ENCODE measurements at regions not wholly inside any gene's neighbourhood (a gene's known extent, or its start where the extent isn't known, plus 50 kb on each side); places are given as distances from the start of the nearest gene placed in this dataset.
"Not testable (repeated sequence)": the region's sequence is repeated elsewhere in the genome, so short reads cannot be mapped to it uniquely, and the experiment has no call there.

- DNase-seq (ENCODE audit: low spot score): no peak
- H3K27ac Mint-ChIP-seq (ENCODE audit: unreplicated experiment): no peak overlapping the region
- H3K4me3 Mint-ChIP-seq (ENCODE audit: unreplicated experiment): no peak overlapping the region
- TF ChIP-seq CTCF (IDR thresholded peaks at IDR 0.05): no peak
- no peaks in the 10 kb centered on the region for H3K36me3 Mint-ChIP-seq (ENCODE audit: low read depth)
- no peaks in the 10 kb centered on the region for H3K9me3 Mint-ChIP-seq (ENCODE audit: low read depth)
- no peaks in the 10 kb centered on the region for H3K27me3 Mint-ChIP-seq (ENCODE audit: low read depth)
- H3K4me1 Mint-ChIP-seq (ENCODE audit: low read depth): peaks cover 35% of the 10 kb centered on the region
These were observed 234.4 kb downstream of the SIM1 start for GRCh38 chr6:100230115-100230952.

- H3K27ac Mint-ChIP-seq (ENCODE audit: unreplicated experiment): peak overlapping the region; percentile 94
- H3K4me1 Mint-ChIP-seq (ENCODE audit: low read depth): peaks cover 35% of the 10 kb centered on the region
- no peak for TF ChIP-seq CTCF (IDR thresholded peaks at IDR 0.05)
- no peaks in the 10 kb centered on the region for H3K9me3 Mint-ChIP-seq (ENCODE audit: low read depth)
- H3K4me3 Mint-ChIP-seq (ENCODE audit: unreplicated experiment): peak overlapping the region; percentile 66
- no peaks in the 10 kb centered on the region for H3K36me3 Mint-ChIP-seq (ENCODE audit: low read depth)
- no peak for DNase-seq (ENCODE audit: low spot score)
- no peaks in the 10 kb centered on the region for H3K27me3 Mint-ChIP-seq (ENCODE audit: low read depth)
These were observed 235.2 kb downstream of the SIM1 start for GRCh38 chr6:100229512-100229911.

- Mint-ChIP-seq H3K4me1 (ENCODE audit: low read depth) (peaks cover 35% of the 10 kb centered on the region), H3K27ac (ENCODE audit: unreplicated experiment) (peak overlapping the region; percentile 94)
These were observed 234.9 kb upstream of the MCHR2 start for GRCh38 chr6:100228834-100229441.

GRCh38 chr6:100228437-100228833 is 234.4 kb upstream of the MCHR2 start:
- peak overlapping the region; percentile 93 for H3K27ac Mint-ChIP-seq (ENCODE audit: unreplicated experiment)
- no peak for TF ChIP-seq CTCF (IDR thresholded peaks at IDR 0.05)
- no peak for DNase-seq (ENCODE audit: low spot score)
- H3K27me3 Mint-ChIP-seq (ENCODE audit: low read depth): no peaks in the 10 kb centered on the region
- peaks cover 35% of the 10 kb centered on the region for H3K4me1 Mint-ChIP-seq (ENCODE audit: low read depth)
- H3K9me3 Mint-ChIP-seq (ENCODE audit: low read depth): no peaks in the 10 kb centered on the region
- no peaks in the 10 kb centered on the region for H3K36me3 Mint-ChIP-seq (ENCODE audit: low read depth)
- peak overlapping the region; percentile 74 for H3K4me3 Mint-ChIP-seq (ENCODE audit: unreplicated experiment)

More at GRCh38 chr6:100228834-100229441, 234.9 kb upstream of the MCHR2 start:
- DNase-seq (ENCODE audit: low spot score): peak; percentile 56
- H3K27me3 Mint-ChIP-seq (ENCODE audit: low read depth): no peaks in the 10 kb centered on the region
- H3K9me3 Mint-ChIP-seq (ENCODE audit: low read depth): no peaks in the 10 kb centered on the region
- H3K36me3 Mint-ChIP-seq (ENCODE audit: low read depth): no peaks in the 10 kb centered on the region
- peak overlapping the region; percentile 74 for H3K4me3 Mint-ChIP-seq (ENCODE audit: unreplicated experiment)
- TF ChIP-seq CTCF (IDR thresholded peaks at IDR 0.05): peak; percentile 68

- no peaks in the 10 kb centered on the region for H3K36me3 Mint-ChIP-seq (ENCODE audit: low read depth)
- H3K9me3 Mint-ChIP-seq (ENCODE audit: low read depth): no peaks in the 10 kb centered on the region
- H3K4me1 Mint-ChIP-seq (ENCODE audit: low read depth): peaks cover 35% of the 10 kb centered on the region
- no peak overlapping the region for H3K4me3 Mint-ChIP-seq (ENCODE audit: unreplicated experiment)
- no peaks in the 10 kb centered on the region for H3K27me3 Mint-ChIP-seq (ENCODE audit: low read depth)
- TF ChIP-seq CTCF (IDR thresholded peaks at IDR 0.05): no peak
- DNase-seq (ENCODE audit: low spot score): no peak
- H3K27ac Mint-ChIP-seq (ENCODE audit: unreplicated experiment): no peak overlapping the region
These were observed 232.8 kb upstream of the MCHR2 start for GRCh38 chr6:100226811-100227210.

- not testable (repeated sequence) for DNase-seq (ENCODE audit: low spot score); H3K27me3 Mint-ChIP-seq (ENCODE audit: low read depth); H3K4me3 Mint-ChIP-seq (ENCODE audit: unreplicated experiment); H3K27ac Mint-ChIP-seq (ENCODE audit: unreplicated experiment); H3K9me3 Mint-ChIP-seq (ENCODE audit: low read depth); H3K36me3 Mint-ChIP-seq (ENCODE audit: low read depth)
- H3K4me1 Mint-ChIP-seq (ENCODE audit: low read depth): peaks cover 23% of the 10 kb centered on the region
These were observed 229.9 kb upstream of the MCHR2 start for GRCh38 chr6:100223952-100224351.
